Adrenal gland (tissue), 5 donors: ENCODE measurements at regions not wholly inside any gene's neighbourhood (a gene's known extent, or its start where the extent isn't known, plus 50 kb on each side); places are given as distances from the start of the nearest gene placed in this dataset.

Experiments
- POLR2A ChIP-seq, 2 donors: fragments of 450-650 bp; IDR thresholded peaks; one replicate each; pipeline ENCODE4 v1.6.1; 2017; ENCODE audit warnings: antibody characterized with exemption in 2 of 2, mild to moderate bottlenecking in 2 of 2, moderate library complexity in 1 of 2
- TF ChIP-seq, protein P1 (sequence below), 6 experiments: fragments of 450-650 bp in 4 of 6; fragments of 200-600 bp in 2 of 6; sonication (generic) in 1 of 6; IDR thresholded peaks; 1 replicate in 5 of 6; 2 replicates in 1 of 6; pipeline versions ENCODE4 v1.5.1 to v1.8.0; 2016 to 2021; ENCODE audit warnings: antibody characterized with exemption in 6 of 6, mild to moderate bottlenecking in 2 of 6, moderate library complexity in 1 of 6
- donor health status: DM: no; HTN: no; CAD: no.

GRCh38 chr13:109684824-109685202 lies 101.6 kb downstream of the IRS2 start:
- no peak for TF ChIP-seq POLR2A (IDR thresholded peaks at IDR 0.05)
- TF ChIP-seq, protein P1, sequence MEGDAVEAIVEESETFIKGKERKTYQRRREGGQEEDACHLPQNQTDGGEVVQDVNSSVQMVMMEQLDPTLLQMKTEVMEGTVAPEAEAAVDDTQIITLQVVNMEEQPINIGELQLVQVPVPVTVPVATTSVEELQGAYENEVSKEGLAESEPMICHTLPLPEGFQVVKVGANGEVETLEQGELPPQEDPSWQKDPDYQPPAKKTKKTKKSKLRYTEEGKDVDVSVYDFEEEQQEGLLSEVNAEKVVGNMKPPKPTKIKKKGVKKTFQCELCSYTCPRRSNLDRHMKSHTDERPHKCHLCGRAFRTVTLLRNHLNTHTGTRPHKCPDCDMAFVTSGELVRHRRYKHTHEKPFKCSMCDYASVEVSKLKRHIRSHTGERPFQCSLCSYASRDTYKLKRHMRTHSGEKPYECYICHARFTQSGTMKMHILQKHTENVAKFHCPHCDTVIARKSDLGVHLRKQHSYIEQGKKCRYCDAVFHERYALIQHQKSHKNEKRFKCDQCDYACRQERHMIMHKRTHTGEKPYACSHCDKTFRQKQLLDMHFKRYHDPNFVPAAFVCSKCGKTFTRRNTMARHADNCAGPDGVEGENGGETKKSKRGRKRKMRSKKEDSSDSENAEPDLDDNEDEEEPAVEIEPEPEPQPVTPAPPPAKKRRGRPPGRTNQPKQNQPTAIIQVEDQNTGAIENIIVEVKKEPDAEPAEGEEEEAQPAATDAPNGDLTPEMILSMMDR (IDR thresholded peaks at IDR 0.05) = no peak
